PC-3 (cell line): ENCODE measurements at regions not wholly inside any gene's neighbourhood (a gene's known extent, or its start where the extent isn't known, plus 50 kb on each side); places are given as distances from the start of the nearest gene placed in this dataset.

ENCODE experiments used
- ATAC-seq: fragments of 200-7000 bp; cut with Tn5 transposase; 2 replicates; pipeline ENCODE4 v1.9.1; 2020; ENCODE audit warnings: mild to moderate bottlenecking, moderate library complexity
- BruUV-seq: library from RNA; stranded (reverse); fragments of 400-500 nt; replicated peaks from 2 replicates; lab custom pipeline; 2021; lab: Mats Ljungman, UMichigan
- CTCF ChIA-PET: fragments of 300-600 bp; sonication (Branson Sonifier 250); formaldehyde crosslinking; loops from one replicate; lab custom pipeline; 2022; ENCODE audit warnings: antibody characterized with exemption; lab: Charles Lee
- POLR2A ChIA-PET: fragments of 300-600 bp; sonication (Branson Sonifier 250); formaldehyde crosslinking; loops from one replicate; lab custom pipeline; 2022; ENCODE audit warnings: antibody characterized with exemption; ENCODE audit not compliant: unreplicated experiment; lab: Charles Lee
- DNase-seq: peaks from one replicate; pipeline ENCODE4 v3.0.0-alpha.2; 2015
- H2AFZ ChIP-seq: fragments of 300-600 bp; sonication (generic); 2 replicates; pipeline ENCODE4 v1.6.0; 2016; ENCODE audit warnings: antibody characterized with exemption, low read length
- H3F3A ChIP-seq: fragments of 300-600 bp; sonication (generic); one replicate; pipeline ENCODE4 v1.6.0; 2017; ENCODE audit warnings: antibody characterized with exemption, low read length, control low read depth, mild to moderate bottlenecking; ENCODE audit not compliant: unreplicated experiment
- H3K27ac ChIP-seq: fragments of 300-600 bp; sonication (generic); 2 replicates; pipeline ENCODE4 v1.5.1; 2016; ENCODE audit warnings: mild to moderate bottlenecking, low read length
- H3K27me3 ChIP-seq: fragments of 300-600 bp; sonication (generic); 2 replicates; pipeline ENCODE4 v1.6.1; 2016; ENCODE audit warnings: low read length, mixed read lengths
- H3K36me3 ChIP-seq: fragments of 300-600 bp; sonication (generic); 2 replicates; pipeline ENCODE4 v1.6.1; 2016; ENCODE audit warnings: low read depth, mixed run types, low read length, mixed read lengths
- H3K4me1 ChIP-seq: fragments of 300-600 bp; sonication (generic); 2 replicates; pipeline ENCODE4 v1.5.1; 2016; ENCODE audit warnings: low read length; ENCODE audit not compliant: insufficient read depth
- H3K4me2 ChIP-seq: fragments of 300-600 bp; sonication (generic); 2 replicates; pipeline ENCODE4 v1.6.0; 2016; ENCODE audit warnings: low read length
- H3K4me3 ChIP-seq: fragments of 300-600 bp; sonication (generic); 2 replicates; pipeline ENCODE4 v1.5.1; 2016; ENCODE audit warnings: mild to moderate bottlenecking, low read length, mixed read lengths
- H3K79me2 ChIP-seq: fragments of 300-600 bp; sonication (generic); 2 replicates; pipeline ENCODE4 v1.6.1; 2017; ENCODE audit warnings: low read length, mixed read lengths
- H3K9ac ChIP-seq: fragments of 300-600 bp; sonication (generic); 2 replicates; pipeline ENCODE4 v1.6.0; 2016; ENCODE audit warnings: mild to moderate bottlenecking, low read length
- H3K9me2 ChIP-seq: fragments of 300-600 bp; sonication (generic); replicated peaks from 2 replicates; pipeline ENCODE4 v1.6.1; 2016; ENCODE audit warnings: mixed run types, low read length, mixed read lengths
- H3K9me3 ChIP-seq: fragments of 300-600 bp; sonication (generic); 2 replicates; pipeline ENCODE4 v1.6.1; 2016; ENCODE audit warnings: low read length, mixed read lengths
- H4K20me1 ChIP-seq: fragments of 300-600 bp; sonication (generic); 2 replicates; pipeline ENCODE4 v1.6.1; 2016; ENCODE audit warnings: low read length, mixed read lengths
- EZH2 ChIP-seq: fragments of 300-600 bp; sonication (generic); IDR thresholded peaks from one replicate; pipeline ENCODE4 v1.6.1; 2017; ENCODE audit warnings: antibody characterized with exemption, mild to moderate bottlenecking, low read length; ENCODE audit not compliant: unreplicated experiment
- EZH2phosphoT487 ChIP-seq: fragments of 300-600 bp; sonication (generic); IDR thresholded peaks from 2 replicates; pipeline ENCODE4 v1.6.1; 2018; ENCODE audit warnings: mild to moderate bottlenecking, antibody characterized with exemption, low read length, borderline replicate concordance
- intact Hi-C: fragments of 100-400 bp; cut with micrococcal nuclease; formaldehyde crosslinking; loops from 2 replicates; pipeline ENCODE4 v1.9.0; 2023
- TF ChIP-seq, protein P1 (sequence below): fragments of 300-600 bp; sonication (generic); conservative IDR thresholded peaks from 2 replicates; pipeline ENCODE4 v1.5.1; 2017; ENCODE audit warnings: antibody characterized with exemption, low read depth, mild to moderate bottlenecking, low read length

DNA sequence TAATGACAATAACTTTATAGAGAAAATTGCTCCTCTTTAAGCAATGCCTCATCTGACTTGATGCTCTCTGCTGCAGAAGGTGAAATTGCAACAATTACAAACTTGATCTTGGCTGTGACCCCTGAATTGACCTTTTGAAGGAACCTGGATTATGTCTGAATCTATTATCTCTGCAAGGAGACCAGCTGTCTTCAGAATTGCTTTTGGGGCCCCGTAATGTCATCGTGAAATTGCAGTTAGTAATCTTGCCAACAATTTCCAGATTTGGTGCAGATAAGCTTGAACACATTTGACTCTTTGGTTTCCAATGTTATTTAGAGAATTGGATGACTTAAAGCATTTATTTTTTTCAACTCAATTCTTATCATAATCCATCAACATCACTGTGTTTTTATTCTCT lies 520.6 kb downstream of the CCSER2 start:
- ATAC-seq (no peak), DNase-seq (no peak)
- Histone ChIP-seq H2AFZ (no peak overlapping the region), H3K79me2 (no peaks in the 10 kb centered on the region), H3K36me3 (no peaks in the 10 kb centered on the region), H3K9ac (no peak overlapping the region), H3K27me3 (no peaks in the 10 kb centered on the region), H3K4me1 (no peaks in the 10 kb centered on the region), H3F3A (no peaks in the 10 kb centered on the region), H3K27ac (no peak overlapping the region), H3K9me3 (no peaks in the 10 kb centered on the region), H3K9me2 (no peaks in the 10 kb centered on the region), H3K4me3 (no peak overlapping the region), H4K20me1 (no peaks in the 10 kb centered on the region), H3K4me2 (no peak overlapping the region)
- ChIA-PET CTCF (no interaction called here), POLR2A (no interaction called here)
- TF ChIP-seq EZH2 (no peak), EZH2phosphoT487 (no peak)
- TF ChIP-seq, protein P1, sequence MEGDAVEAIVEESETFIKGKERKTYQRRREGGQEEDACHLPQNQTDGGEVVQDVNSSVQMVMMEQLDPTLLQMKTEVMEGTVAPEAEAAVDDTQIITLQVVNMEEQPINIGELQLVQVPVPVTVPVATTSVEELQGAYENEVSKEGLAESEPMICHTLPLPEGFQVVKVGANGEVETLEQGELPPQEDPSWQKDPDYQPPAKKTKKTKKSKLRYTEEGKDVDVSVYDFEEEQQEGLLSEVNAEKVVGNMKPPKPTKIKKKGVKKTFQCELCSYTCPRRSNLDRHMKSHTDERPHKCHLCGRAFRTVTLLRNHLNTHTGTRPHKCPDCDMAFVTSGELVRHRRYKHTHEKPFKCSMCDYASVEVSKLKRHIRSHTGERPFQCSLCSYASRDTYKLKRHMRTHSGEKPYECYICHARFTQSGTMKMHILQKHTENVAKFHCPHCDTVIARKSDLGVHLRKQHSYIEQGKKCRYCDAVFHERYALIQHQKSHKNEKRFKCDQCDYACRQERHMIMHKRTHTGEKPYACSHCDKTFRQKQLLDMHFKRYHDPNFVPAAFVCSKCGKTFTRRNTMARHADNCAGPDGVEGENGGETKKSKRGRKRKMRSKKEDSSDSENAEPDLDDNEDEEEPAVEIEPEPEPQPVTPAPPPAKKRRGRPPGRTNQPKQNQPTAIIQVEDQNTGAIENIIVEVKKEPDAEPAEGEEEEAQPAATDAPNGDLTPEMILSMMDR: no peak
- intact Hi-C loops: no loop called here
- no TSS peak for BruUV-seq

- ChIA-PET CTCF (no interaction called here), POLR2A (no interaction called here)
- H3K9me2 ChIP-seq: no peaks in the 10 kb centered on the region
- H3K9me3 ChIP-seq: no peaks in the 10 kb centered on the region
- ATAC-seq: no peak
- H3K4me1 ChIP-seq: no peaks in the 10 kb centered on the region
- no peaks in the 10 kb centered on the region for H3K36me3 ChIP-seq
- no peaks in the 10 kb centered on the region for H3K79me2 ChIP-seq
- BruUV-seq: no TSS peak
- no peak overlapping the region for H3K4me3 ChIP-seq
- no peaks in the 10 kb centered on the region for H4K20me1 ChIP-seq
- no peak overlapping the region for H3K4me2 ChIP-seq
- intact Hi-C loops: no loop called here
- H3K27me3 ChIP-seq: no peaks in the 10 kb centered on the region
- no peak overlapping the region for H3K27ac ChIP-seq
- TF ChIP-seq, protein P1: no peak
- TF ChIP-seq EZH2 (no peak), EZH2phosphoT487 (no peak)
- H2AFZ ChIP-seq: no peak overlapping the region
- no peaks in the 10 kb centered on the region for H3F3A ChIP-seq
- DNase-seq: no peak
- no peak overlapping the region for H3K9ac ChIP-seq
Observed at GRCh38 chr10:84850826-84851225, 522.4 kb downstream of the CCSER2 start.

DNA sequence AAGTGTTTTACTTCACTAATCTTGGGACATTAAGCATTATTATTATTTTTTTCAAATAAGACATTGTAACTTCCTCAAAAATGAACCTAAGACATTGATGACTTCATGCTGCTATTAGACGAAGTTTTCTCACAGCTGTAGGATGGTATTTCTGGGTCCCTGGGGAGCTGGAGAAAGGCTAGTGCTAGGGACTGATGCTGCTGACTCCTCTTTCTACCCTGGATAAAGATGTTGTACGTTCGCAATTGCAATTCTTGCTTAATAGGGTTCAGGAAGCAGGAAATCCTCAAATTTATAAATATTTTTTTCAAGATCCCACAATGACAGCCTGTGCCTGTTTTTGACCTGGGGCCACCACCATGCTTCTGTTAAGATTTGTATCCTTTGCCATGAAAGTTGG lies 526.0 kb downstream of the CCSER2 start:
- TF ChIP-seq, protein P1: no peak
- no peak for TF ChIP-seq EZH2
- no peak for TF ChIP-seq EZH2phosphoT487
- ChIA-PET POLR2A (no interaction called here), CTCF (no interaction called here)
- intact Hi-C loops: no loop called here
- Histone ChIP-seq H3K9me3 (no peaks in the 10 kb centered on the region), H3K79me2 (no peaks in the 10 kb centered on the region), H3K4me2 (no peak overlapping the region), H3K4me1 (no peaks in the 10 kb centered on the region), H3F3A (no peaks in the 10 kb centered on the region), H3K36me3 (no peaks in the 10 kb centered on the region), H4K20me1 (no peaks in the 10 kb centered on the region), H3K27me3 (no peaks in the 10 kb centered on the region), H3K9me2 (no peaks in the 10 kb centered on the region), H3K9ac (no peak overlapping the region), H3K27ac (no peak overlapping the region), H2AFZ (no peak overlapping the region), H3K4me3 (no peak overlapping the region)
- ATAC-seq: no peak
- no TSS peak for BruUV-seq
- DNase-seq: no peak
